Keratinocyte (primary cell): ENCODE measurements at regions not wholly inside any gene's neighbourhood (a gene's known extent, or its start where the extent isn't known, plus 50 kb on each side); places are given as distances from the start of the nearest gene placed in this dataset.

Experiments used
- DNase-seq: peaks from one replicate; pipeline ENCODE4 v3.0.0-alpha.2; 2011; ENCODE audit warnings: low read depth, missing footprints, low spot score
- FAIRE-seq: peaks from 2 replicates; lab custom pipeline; 2011; peaks lifted over from hg19 to GRCh38; lab: Jason Lieb, UNC
- H2AFZ ChIP-seq: 2 replicates; pipeline ENCODE4 v1.6.0; 2012; ENCODE audit warnings: low read length, control low read depth, inconsistent platforms; ENCODE audit not compliant: control insufficient read depth
- H3K27ac ChIP-seq: 2 replicates; pipeline ENCODE4 v1.5.1; 2011; ENCODE audit warnings: low read length; ENCODE audit not compliant: control insufficient read depth, insufficient read depth
- H3K27me3 ChIP-seq: 3 replicates; pipeline ENCODE4 v1.6.0; 2011; ENCODE audit warnings: low read length; ENCODE audit not compliant: control insufficient read depth, insufficient read depth; ENCODE audit errors: extremely low read depth
- H3K36me3 ChIP-seq, 2 experiments: 2 replicates in 1 of 2; 3 replicates in 1 of 2; pipeline ENCODE4 v1.5.1; 2011; ENCODE audit warnings: low read length in 2 of 2, mild to moderate bottlenecking in 1 of 2; ENCODE audit not compliant: control insufficient read depth in 2 of 2, insufficient read depth in 2 of 2; ENCODE audit errors: extremely low read depth in 1 of 2
- H3K4me1 ChIP-seq: 3 replicates; pipeline ENCODE4 v1.5.1; 2011; ENCODE audit warnings: low read length; ENCODE audit not compliant: control insufficient read depth, insufficient read depth; ENCODE audit errors: extremely low read depth
- H3K4me2 ChIP-seq: 3 replicates; pipeline ENCODE4 v1.6.0; 2011; ENCODE audit warnings: low read depth, low read length; ENCODE audit not compliant: control insufficient read depth, insufficient read depth; ENCODE audit errors: extremely low read depth
- H3K4me3 ChIP-seq, 3 experiments: fragments of 200-600 bp in 1 of 3; sonication (generic) in 1 of 3; 2 replicates in 2 of 3; 3 replicates in 1 of 3; pipeline ENCODE4 v1.5.1; 2011 to 2016; ENCODE audit warnings: low read length in 3 of 3, mild to moderate bottlenecking in 3 of 3, control low read depth in 2 of 3, inconsistent platforms in 1 of 3, low read depth in 1 of 3, mixed read lengths in 1 of 3, mixed run types in 1 of 3, moderate library complexity in 1 of 3; ENCODE audit not compliant: control insufficient read depth in 2 of 3, insufficient read depth in 2 of 3; ENCODE audit errors: extremely low read depth in 1 of 3
- H3K79me2 ChIP-seq: 2 replicates; pipeline ENCODE4 v1.6.0; 2012; ENCODE audit warnings: low read length; ENCODE audit not compliant: control insufficient read depth, insufficient read depth
- H3K9ac ChIP-seq: 3 replicates; pipeline ENCODE4 v1.6.0; 2011; ENCODE audit warnings: low read length; ENCODE audit not compliant: control insufficient read depth, insufficient read depth; ENCODE audit errors: extremely low read depth
- H3K9me1 ChIP-seq: 3 replicates; pipeline ENCODE4 v1.6.0; 2011; ENCODE audit warnings: low read length; ENCODE audit not compliant: control insufficient read depth, insufficient read depth; ENCODE audit errors: extremely low read depth
- H3K9me3 ChIP-seq: 2 replicates; pipeline ENCODE4 v1.5.1; 2012; ENCODE audit warnings: low read depth, low read length; ENCODE audit not compliant: control insufficient read depth
- H4K20me1 ChIP-seq: 3 replicates; pipeline ENCODE4 v1.6.0; 2011; ENCODE audit warnings: low read length; ENCODE audit not compliant: control insufficient read depth, insufficient read depth; ENCODE audit errors: extremely low read depth
- EZH2 ChIP-seq: IDR thresholded peaks from one replicate; pipeline ENCODE4 v1.6.1; 2012; ENCODE audit warnings: inconsistent platforms, mild to moderate bottlenecking, low read length, moderate library complexity
- dilution Hi-C: fragments of 300-500 bp; cut with MboI; formaldehyde crosslinking; loops from one replicate; pipeline ENCODE4 v1.7.0; 2020; ENCODE audit warnings: low sequenced_read_pairs; ENCODE audit not compliant: extremely low pct_ligation_motif_present
- TF ChIP-seq, protein P1 (sequence below), 3 experiments: IDR thresholded peaks in 1 of 3; conservative IDR thresholded peaks in 1 of 3; optimal IDR thresholded peaks in 1 of 3; 2 replicates in 2 of 3; 3 replicates in 1 of 3; pipeline versions ENCODE3 to v1.5.1; 2011; ENCODE audit warnings: low read length in 3 of 3, mild to moderate bottlenecking in 3 of 3, moderate library complexity in 2 of 3, control low read depth in 1 of 3, inconsistent platforms in 1 of 3; ENCODE audit not compliant: insufficient read depth in 2 of 3; ENCODE audit errors: extremely low read depth in 1 of 3

DNA sequence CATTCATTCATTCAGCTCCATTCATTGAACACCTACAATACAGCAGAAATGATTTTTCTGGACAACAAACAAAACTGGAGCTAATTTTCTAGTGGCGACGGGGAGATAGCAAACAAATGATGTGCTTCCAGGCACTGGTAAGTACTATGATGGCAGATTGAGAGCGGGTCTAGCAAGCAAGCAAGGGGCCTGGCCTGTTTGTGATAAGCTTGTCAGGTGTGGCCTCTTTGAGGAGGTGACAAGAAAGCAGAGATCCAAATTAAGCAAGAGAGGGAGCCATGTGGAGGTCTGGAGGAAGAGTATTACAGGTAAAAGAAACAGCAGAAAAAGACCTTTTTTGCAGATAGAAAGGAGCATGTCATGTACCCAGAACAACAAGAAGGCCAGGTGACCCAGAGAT is 216.1 kb upstream of the CPHXL start:
- H3K4me2 ChIP-seq = no peak overlapping the region
- FAIRE-seq (no peak), DNase-seq (no peak)
- no peaks in the 10 kb centered on the region for H3K9me1 ChIP-seq
- H3K9ac ChIP-seq = no peak overlapping the region
- H3K9me3 ChIP-seq = no peaks in the 10 kb centered on the region
- no peaks in the 10 kb centered on the region for H3K79me2 ChIP-seq
- H3K36me3 ChIP-seq = no peaks in the 10 kb centered on the region
- no peaks in the 10 kb centered on the region for H3K4me1 ChIP-seq
- H3K27me3 ChIP-seq = no peaks in the 10 kb centered on the region
- no peak overlapping the region for H2AFZ ChIP-seq
- no peak overlapping the region for H3K4me3 ChIP-seq
- TF ChIP-seq, protein P1, sequence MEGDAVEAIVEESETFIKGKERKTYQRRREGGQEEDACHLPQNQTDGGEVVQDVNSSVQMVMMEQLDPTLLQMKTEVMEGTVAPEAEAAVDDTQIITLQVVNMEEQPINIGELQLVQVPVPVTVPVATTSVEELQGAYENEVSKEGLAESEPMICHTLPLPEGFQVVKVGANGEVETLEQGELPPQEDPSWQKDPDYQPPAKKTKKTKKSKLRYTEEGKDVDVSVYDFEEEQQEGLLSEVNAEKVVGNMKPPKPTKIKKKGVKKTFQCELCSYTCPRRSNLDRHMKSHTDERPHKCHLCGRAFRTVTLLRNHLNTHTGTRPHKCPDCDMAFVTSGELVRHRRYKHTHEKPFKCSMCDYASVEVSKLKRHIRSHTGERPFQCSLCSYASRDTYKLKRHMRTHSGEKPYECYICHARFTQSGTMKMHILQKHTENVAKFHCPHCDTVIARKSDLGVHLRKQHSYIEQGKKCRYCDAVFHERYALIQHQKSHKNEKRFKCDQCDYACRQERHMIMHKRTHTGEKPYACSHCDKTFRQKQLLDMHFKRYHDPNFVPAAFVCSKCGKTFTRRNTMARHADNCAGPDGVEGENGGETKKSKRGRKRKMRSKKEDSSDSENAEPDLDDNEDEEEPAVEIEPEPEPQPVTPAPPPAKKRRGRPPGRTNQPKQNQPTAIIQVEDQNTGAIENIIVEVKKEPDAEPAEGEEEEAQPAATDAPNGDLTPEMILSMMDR (optimal IDR thresholded peaks at IDR 0.05 in 1 of 3, IDR thresholded peaks at IDR 0.05 in 1 of 3, conservative IDR thresholded peaks at IDR 0.05 in 1 of 3; ENCODE audit: extremely low read depth in 1 of 3, insufficient read depth in 2 of 3, low read length in 3 of 3) = no peak
- no peak for TF ChIP-seq EZH2
- no peaks in the 10 kb centered on the region for H4K20me1 ChIP-seq
- dilution Hi-C loops = loop anchor here (25.0 kb wide), 1 partner anchor 130 kb away; no protein-coding TSS in a partner anchor
- H3K27ac ChIP-seq = no peak overlapping the region

DNA sequence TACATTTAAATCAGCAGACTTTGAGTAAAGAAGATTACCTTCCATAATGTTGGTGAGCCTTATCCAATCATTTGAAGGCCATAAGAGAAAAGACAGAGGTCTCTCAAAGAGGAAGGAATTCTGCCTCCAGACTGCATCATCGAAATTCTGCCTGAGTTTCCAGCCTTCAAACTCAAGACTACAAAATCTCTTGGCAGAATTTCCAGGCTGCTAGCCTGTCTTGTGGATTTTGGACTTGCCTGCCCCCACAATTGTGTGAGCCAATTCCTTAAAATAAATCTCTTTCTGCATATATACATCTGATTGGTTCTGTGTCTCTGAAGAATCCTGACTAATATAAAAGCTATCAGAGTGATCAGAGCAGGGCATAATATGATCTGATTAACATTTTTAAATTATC is 216.6 kb upstream of the CPHXL start:
- H2AFZ ChIP-seq = no peak overlapping the region
- no peak overlapping the region for H3K4me3 ChIP-seq
- no peaks in the 10 kb centered on the region for H3K9me1 ChIP-seq
- H3K27ac ChIP-seq = no peak overlapping the region
- H4K20me1 ChIP-seq = no peaks in the 10 kb centered on the region
- no peak overlapping the region for H3K9ac ChIP-seq
- H3K79me2 ChIP-seq = no peaks in the 10 kb centered on the region
- dilution Hi-C loops = loop anchor here (25.0 kb wide), 1 partner anchor 131 kb away; no protein-coding TSS in a partner anchor
- H3K4me1 ChIP-seq = no peaks in the 10 kb centered on the region
- TF ChIP-seq, protein P1 (optimal IDR thresholded peaks at IDR 0.05 in 1 of 3, IDR thresholded peaks at IDR 0.05 in 1 of 3, conservative IDR thresholded peaks at IDR 0.05 in 1 of 3; ENCODE audit: extremely low read depth in 1 of 3, insufficient read depth in 2 of 3, low read length in 3 of 3) = no peak
- TF ChIP-seq EZH2 = no peak
- H3K4me2 ChIP-seq = no peak overlapping the region
- H3K9me3 ChIP-seq = no peaks in the 10 kb centered on the region
- no peaks in the 10 kb centered on the region for H3K27me3 ChIP-seq
- no peak for DNase-seq
- no peaks in the 10 kb centered on the region for H3K36me3 ChIP-seq
- no peak for FAIRE-seq
